MCF 10A (cell line): ENCODE measurements at regions not wholly inside any gene's neighbourhood (a gene's known extent, or its start where the extent isn't known, plus 50 kb on each side); places are given as distances from the start of the nearest gene placed in this dataset.
"Not testable (repeated sequence)": the region's sequence is repeated elsewhere in the genome, so short reads cannot be mapped to it uniquely, and the experiment has no call there.

Experiments
- BruUV-seq: library from RNA; stranded (reverse); fragments of 400-500 nt; replicated peaks from 2 replicates; lab custom pipeline; 2021; lab: Mats Ljungman, UMichigan
- CTCF ChIA-PET: fragments of 300-600 bp; sonication (Branson Sonifier 250); formaldehyde crosslinking; extraction: SDS; loops from one replicate; lab custom pipeline; 2021; ENCODE audit warnings: antibody characterized with exemption, inconsistent platforms; lab: Yijun Ruan, JAX
- POLR2A ChIA-PET: fragments of 300-600, 350-650 bp; sonication (Branson Sonifier 250); formaldehyde crosslinking; extraction: SDS; loops from one replicate; lab custom pipeline; 2020; ENCODE audit warnings: antibody characterized with exemption, inconsistent platforms; lab: Yijun Ruan, JAX
- DNase-seq: peaks from one replicate; pipeline ENCODE4 v3.0.0-alpha.2; 2018; ENCODE audit not compliant: unreplicated experiment
- H3K27ac Mint-ChIP-seq: one replicate; pipeline ENCODE4 v1.8.0; 2022; ENCODE audit warnings: mild to moderate bottlenecking, low read depth, mixed read lengths; ENCODE audit not compliant: unreplicated experiment
- H3K27me3 Mint-ChIP-seq: one replicate; pipeline ENCODE4 v1.8.0; 2022; ENCODE audit warnings: mixed read lengths; ENCODE audit not compliant: insufficient read depth, unreplicated experiment
- H3K36me3 Mint-ChIP-seq: one replicate; pipeline ENCODE4 v1.8.0; 2022; ENCODE audit warnings: mild to moderate bottlenecking, moderate library complexity, mixed read lengths; ENCODE audit not compliant: insufficient read depth, unreplicated experiment
- H3K4me1 Mint-ChIP-seq: one replicate; pipeline ENCODE4 v1.8.0; 2022; ENCODE audit warnings: mixed read lengths; ENCODE audit not compliant: insufficient read depth, unreplicated experiment
- H3K4me3 Mint-ChIP-seq: one replicate; pipeline ENCODE4 v1.8.0; 2022; ENCODE audit warnings: mild to moderate bottlenecking, moderate library complexity, mixed read lengths; ENCODE audit not compliant: unreplicated experiment
- H3K9me3 Mint-ChIP-seq: one replicate; pipeline ENCODE4 v1.8.0; 2022; ENCODE audit warnings: mixed read lengths; ENCODE audit not compliant: unreplicated experiment
- intact Hi-C: fragments of 100-400 bp; cut with micrococcal nuclease; formaldehyde crosslinking; loops from 2 replicates; pipeline ENCODE4 v1.14.1; 2022
- TF ChIP-seq, protein P1 (sequence below): fragments of 200-600 bp; IDR thresholded peaks from one replicate; pipeline ENCODE4 v1.8.0; 2022; ENCODE audit warnings: antibody characterized with exemption, mild to moderate bottlenecking; ENCODE audit not compliant: unreplicated experiment

DNA sequence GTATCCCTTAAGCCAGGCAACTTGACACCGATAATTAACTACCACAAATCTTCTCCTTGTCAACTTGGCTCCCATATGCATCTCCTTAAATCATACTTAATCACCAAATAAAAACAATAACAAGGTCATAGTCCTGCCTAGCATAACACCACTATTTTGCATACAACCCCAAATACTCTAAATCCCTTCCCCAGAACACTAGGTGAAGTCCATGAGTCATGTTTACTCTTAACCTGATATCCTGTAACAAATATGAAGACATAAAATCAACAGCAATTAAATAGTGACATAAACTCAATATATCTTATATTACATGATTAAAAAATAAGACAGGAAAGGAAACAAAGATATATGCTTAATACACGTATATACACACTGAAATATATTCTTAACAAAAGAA, 362.0 kb downstream of the ETV1 start:
- CTCF ChIA-PET: interaction anchor here (1.8 kb wide), 1 partner anchor 116 kb away, joined by 3 read pairs; no protein-coding TSS in a partner anchor

DNA sequence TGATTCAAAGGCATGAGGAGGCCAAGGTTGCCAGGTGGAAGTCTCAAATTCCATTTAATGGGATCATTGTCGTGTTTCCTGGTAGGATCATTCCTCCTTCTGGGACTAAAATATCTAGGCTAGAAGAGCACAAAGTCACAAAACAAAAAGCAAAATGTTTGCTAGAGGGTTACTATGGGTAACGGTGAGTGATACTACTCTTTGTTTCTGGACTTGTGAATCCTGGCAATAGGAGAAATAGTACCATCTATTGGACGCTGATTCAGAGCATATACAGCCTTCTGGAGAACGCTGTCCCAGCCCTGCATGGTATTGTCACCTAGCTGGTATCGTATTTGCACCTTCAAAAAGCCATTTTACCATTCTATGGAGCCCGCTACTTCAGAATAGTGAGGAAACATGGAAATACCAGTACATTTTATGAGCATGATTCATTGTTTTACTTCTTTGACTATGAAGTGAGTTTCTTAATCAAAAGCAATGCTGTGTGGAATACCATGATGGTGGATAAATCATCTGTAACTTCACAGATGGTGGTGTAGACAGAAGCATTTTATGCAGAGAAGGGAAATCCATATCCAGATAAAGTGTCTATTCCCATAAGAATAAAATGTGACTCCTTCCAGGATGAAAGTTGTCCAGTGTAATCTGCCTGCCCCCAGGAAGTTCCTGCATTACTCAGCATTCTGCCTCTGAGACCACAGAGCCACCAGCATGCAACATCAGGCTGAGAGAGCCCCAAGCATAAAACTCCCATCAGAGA, 361.0 kb downstream of the ETV1 start:
- Mint-ChIP-seq H3K4me3 (no peak overlapping the region), H3K4me1 (no peaks in the 10 kb centered on the region), H3K36me3 (no peaks in the 10 kb centered on the region), H3K27me3 (no peaks in the 10 kb centered on the region), H3K9me3 (peaks cover 6% of the 10 kb centered on the region), H3K27ac (no peak overlapping the region)
- intact Hi-C loops: loop anchor here (10.0 kb wide), 1 partner anchor 86 kb away; no protein-coding TSS in a partner anchor
- ChIA-PET POLR2A (no interaction called here), CTCF (interaction anchor here (1.8 kb wide), 1 partner anchor 115 kb away, joined by 3 read pairs; no protein-coding TSS in a partner anchor)
- no TSS peak for BruUV-seq
- peak; percentile 19 for DNase-seq
- TF ChIP-seq, protein P1, sequence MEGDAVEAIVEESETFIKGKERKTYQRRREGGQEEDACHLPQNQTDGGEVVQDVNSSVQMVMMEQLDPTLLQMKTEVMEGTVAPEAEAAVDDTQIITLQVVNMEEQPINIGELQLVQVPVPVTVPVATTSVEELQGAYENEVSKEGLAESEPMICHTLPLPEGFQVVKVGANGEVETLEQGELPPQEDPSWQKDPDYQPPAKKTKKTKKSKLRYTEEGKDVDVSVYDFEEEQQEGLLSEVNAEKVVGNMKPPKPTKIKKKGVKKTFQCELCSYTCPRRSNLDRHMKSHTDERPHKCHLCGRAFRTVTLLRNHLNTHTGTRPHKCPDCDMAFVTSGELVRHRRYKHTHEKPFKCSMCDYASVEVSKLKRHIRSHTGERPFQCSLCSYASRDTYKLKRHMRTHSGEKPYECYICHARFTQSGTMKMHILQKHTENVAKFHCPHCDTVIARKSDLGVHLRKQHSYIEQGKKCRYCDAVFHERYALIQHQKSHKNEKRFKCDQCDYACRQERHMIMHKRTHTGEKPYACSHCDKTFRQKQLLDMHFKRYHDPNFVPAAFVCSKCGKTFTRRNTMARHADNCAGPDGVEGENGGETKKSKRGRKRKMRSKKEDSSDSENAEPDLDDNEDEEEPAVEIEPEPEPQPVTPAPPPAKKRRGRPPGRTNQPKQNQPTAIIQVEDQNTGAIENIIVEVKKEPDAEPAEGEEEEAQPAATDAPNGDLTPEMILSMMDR: no peak

More for the DNA sequence above, 362.0 kb downstream of the ETV1 start:
- POLR2A ChIA-PET: no interaction called here
- Mint-ChIP-seq H3K27me3 (no peaks in the 10 kb centered on the region), H3K27ac (no peak overlapping the region), H3K4me3 (no peak overlapping the region), H3K4me1 (no peaks in the 10 kb centered on the region), H3K36me3 (no peaks in the 10 kb centered on the region), H3K9me3 (peaks cover 12% of the 10 kb centered on the region)
- TF ChIP-seq, protein P1: no peak
- BruUV-seq: no TSS peak
- no peak for DNase-seq
- intact Hi-C loops: loop anchor here (10.0 kb wide), 1 partner anchor 87 kb away; no protein-coding TSS in a partner anchor

DNA sequence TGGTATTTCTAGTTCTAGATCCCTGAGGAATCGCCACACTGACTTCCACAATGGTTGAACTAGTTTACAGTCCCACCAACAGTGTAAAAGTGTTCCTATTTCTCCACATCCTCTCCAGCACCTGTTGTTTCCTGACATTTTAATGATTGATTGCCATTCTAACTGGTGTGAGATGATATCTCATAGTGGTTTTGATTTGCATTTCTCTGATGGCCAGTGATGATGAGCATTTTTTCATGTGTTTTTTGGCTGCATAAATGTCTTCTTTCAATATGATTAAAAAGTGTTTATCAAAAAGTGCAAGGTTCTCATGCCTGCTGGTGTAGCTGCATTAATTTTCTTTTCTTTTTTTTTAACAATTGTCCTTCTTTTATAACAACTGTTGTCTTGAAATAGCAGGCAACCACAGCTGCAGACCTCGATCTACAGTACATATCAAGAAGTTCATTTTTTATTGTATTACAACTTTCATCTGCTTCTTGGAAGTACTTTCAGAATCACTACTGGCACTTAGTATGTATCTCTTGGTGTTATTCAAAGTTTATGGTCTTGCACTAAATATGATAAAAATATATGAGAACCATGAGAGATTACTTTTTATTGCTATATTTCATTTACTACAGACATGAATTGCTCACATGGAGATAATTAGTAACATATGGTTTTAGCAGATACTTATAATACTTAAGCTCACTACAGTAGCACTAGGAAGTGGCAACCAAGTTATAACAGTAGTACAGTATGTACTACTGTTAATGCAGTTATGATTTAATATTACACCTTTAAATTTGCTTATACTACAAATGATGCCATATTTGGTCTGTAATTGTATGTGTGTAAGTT, 358.0 kb downstream of the ETV1 start:
- H3K36me3 Mint-ChIP-seq, intact Hi-C loops, H3K9me3 Mint-ChIP-seq, BruUV-seq, H3K4me1 Mint-ChIP-seq, POLR2A ChIA-PET, H3K27ac Mint-ChIP-seq, H3K27me3 Mint-ChIP-seq, DNase-seq, CTCF ChIA-PET, H3K4me3 Mint-ChIP-seq: not testable (repeated sequence)

DNA sequence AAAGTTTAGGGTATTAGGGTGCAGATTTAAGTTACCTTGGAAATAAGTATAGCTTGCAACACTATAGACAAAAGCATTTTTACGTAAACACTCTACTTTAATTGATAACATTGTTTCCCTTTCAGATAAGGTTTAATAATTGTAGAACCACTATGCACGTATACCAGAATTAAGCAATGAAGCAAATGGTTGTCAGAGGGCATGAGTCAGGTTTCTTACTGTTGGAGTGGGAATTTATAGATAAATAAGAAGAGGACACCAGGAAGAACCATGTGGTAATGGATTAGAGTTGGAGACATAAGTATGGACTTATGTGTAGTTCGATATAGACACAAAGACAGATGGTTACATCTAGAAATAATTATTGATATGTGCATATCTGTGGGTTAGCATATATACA, 355.6 kb downstream of the ETV1 start:
- POLR2A ChIA-PET: no interaction called here
- no TSS peak for BruUV-seq
- no peaks in the 10 kb centered on the region for H3K4me1 Mint-ChIP-seq
- no peaks in the 10 kb centered on the region for H3K27me3 Mint-ChIP-seq
- no peaks in the 10 kb centered on the region for H3K9me3 Mint-ChIP-seq
- no peaks in the 10 kb centered on the region for H3K36me3 Mint-ChIP-seq
- intact Hi-C loops: no loop called here
- H3K27ac Mint-ChIP-seq: no peak overlapping the region
- peak; percentile 12 for DNase-seq
- TF ChIP-seq, protein P1: no peak
- H3K4me3 Mint-ChIP-seq: no peak overlapping the region
- CTCF ChIA-PET: interaction anchor here (0.7 kb wide), 1 partner anchor 305 kb away, joined by 3 read pairs; no protein-coding TSS in a partner anchor
